Stimulated activated CD8-positive, alpha-beta memory T cell treated with anti-CD3 and anti-CD28 coated beads, Interleukin-7, amount 100 ng/mL, for 1 hour (primary cell): ENCODE measurements at regions not wholly inside any gene's neighbourhood (a gene's known extent, or its start where the extent isn't known, plus 50 kb on each side); places are given as distances from the start of the nearest gene placed in this dataset.

Experiments
- DNase-seq, 2 donors: peaks; one replicate each; pipeline ENCODE4 v3.0.0-alpha.2; 2020; ENCODE audit warnings: low read depth in 2 of 2

- no peak for DNase-seq
Observed at GRCh38 chr22:22148905-22149304, 95.7 kb upstream of the VPREB1 start.

- DNase-seq = no peak
Observed at GRCh38 chr22:22144858-22145257, 99.7 kb upstream of the VPREB1 start.

GRCh38 chr22:22143448-22143847 is 101.1 kb upstream of the VPREB1 start:
- no peak for DNase-seq

GRCh38 chr22:22142661-22143060 is 101.9 kb upstream of the VPREB1 start:
- DNase-seq = no peak

- DNase-seq = no peak
Observed at GRCh38 chr22:22141771-22142591, 102.6 kb upstream of the VPREB1 start.

GRCh38 chr22:22141031-22141430 is 103.6 kb upstream of the VPREB1 start:
- DNase-seq = no peak

- no peak for DNase-seq
Observed at GRCh38 chr22:22139364-22139763, 105.2 kb upstream of the VPREB1 start.

GRCh38 chr22:22138915-22139314 is 105.7 kb upstream of the VPREB1 start:
- DNase-seq = no peak

GRCh38 chr22:22137891-22138290 is 106.7 kb upstream of the VPREB1 start:
- no peak for DNase-seq

- no peak for DNase-seq
Observed at GRCh38 chr22:22133910-22134309, 110.7 kb upstream of the VPREB1 start.

GRCh38 chr22:22130953-22131608 is 113.5 kb upstream of the VPREB1 start:
- DNase-seq = no peak

GRCh38 chr22:22129387-22129786 is 115.2 kb upstream of the VPREB1 start:
- no peak for DNase-seq

- no peak for DNase-seq
Observed at GRCh38 chr22:22128440-22128839, 116.1 kb upstream of the VPREB1 start.

GRCh38 chr22:22127100-22127499 is 117.5 kb upstream of the VPREB1 start:
- DNase-seq = no peak

GRCh38 chr22:22125579-22126468 is 118.8 kb upstream of the VPREB1 start:
- no peak for DNase-seq

GRCh38 chr22:22125028-22125578 is 119.5 kb upstream of the VPREB1 start:
- DNase-seq = no peak

GRCh38 chr22:22124374-22124773 is 120.2 kb upstream of the VPREB1 start:
- DNase-seq = no peak

GRCh38 chr22:22123960-22124278 is 120.7 kb upstream of the VPREB1 start:
- no peak for DNase-seq

GRCh38 chr22:22123118-22123959 is 121.2 kb upstream of the VPREB1 start:
- DNase-seq = no peak

GRCh38 chr22:22122348-22123117 is 122.1 kb upstream of the VPREB1 start:
- DNase-seq = no peak
